ENCODE measurements at regions not wholly inside any gene's neighbourhood (a gene's known extent, or its start where the extent isn't known, plus 50 kb on each side); places are given as distances from the start of the nearest gene placed in this dataset.

GRCh38 chr9:97769208-97769607 is 72.1 kb upstream of the XPA start:
- TF ChIP-seq POLR2A (IDR thresholded peaks at IDR 0.05) (no peak), CTCF (IDR thresholded peaks at IDR 0.05) (no peak)

Measured in lower leg skin (tissue), 3 donors.